ENCODE measurements at regions not wholly inside any gene's neighbourhood (a gene's known extent, or its start where the extent isn't known, plus 50 kb on each side); places are given as distances from the start of the nearest gene placed in this dataset.
"Not testable (repeated sequence)": the region's sequence is repeated elsewhere in the genome, so short reads cannot be mapped to it uniquely, and the experiment has no call there.

GRCh38 chrX:26851981-26852380 lies 611.2 kb downstream of the PPP4R3C start:
- DNase-seq, result peak; percentile 21

GRCh38 chrX:26848511-26848910 lies 614.6 kb downstream of the PPP4R3C start:
- no peak for DNase-seq

- no peak for DNase-seq
Observed at GRCh38 chrX:26845056-26845455, 618.1 kb downstream of the PPP4R3C start.

GRCh38 chrX:26822448-26822847 lies 606.5 kb downstream of the MAGEB5 start:
- DNase-seq, result no peak

GRCh38 chrX:26789751-26790150 lies 573.8 kb downstream of the MAGEB5 start:
- no peak for DNase-seq

- DNase-seq, result no peak
Observed at GRCh38 chrX:26788402-26788998, 572.5 kb downstream of the MAGEB5 start.

- DNase-seq, result no peak
Observed at GRCh38 chrX:26783512-26784225, 567.7 kb downstream of the MAGEB5 start.

GRCh38 chrX:26778320-26778888 lies 562.4 kb downstream of the MAGEB5 start:
- DNase-seq, result no peak

- no peak for DNase-seq
Observed at GRCh38 chrX:26762253-26762652, 546.3 kb downstream of the MAGEB5 start.

- not testable (repeated sequence) for DNase-seq
Observed at GRCh38 chrX:26755760-26756159, 539.8 kb downstream of the MAGEB5 start.

GRCh38 chrX:26747877-26748276 lies 531.9 kb downstream of the MAGEB5 start:
- no peak for DNase-seq

- no peak for DNase-seq
Observed at GRCh38 chrX:26722666-26723428, 506.9 kb downstream of the MAGEB5 start.

- no peak for DNase-seq
Observed at GRCh38 chrX:26672571-26672970, 456.6 kb downstream of the MAGEB5 start.

GRCh38 chrX:26670521-26670920 lies 454.6 kb downstream of the MAGEB5 start:
- no peak for DNase-seq

GRCh38 chrX:26664919-26665318 lies 448.9 kb downstream of the MAGEB5 start:
- no peak for DNase-seq

GRCh38 chrX:26653050-26653449 lies 437.1 kb downstream of the MAGEB5 start:
- DNase-seq, result no peak

- DNase-seq, result no peak
Observed at GRCh38 chrX:26651755-26652154, 435.8 kb downstream of the MAGEB5 start.

- DNase-seq, result no peak
Observed at GRCh38 chrX:26649534-26649933, 433.6 kb downstream of the MAGEB5 start.

GRCh38 chrX:26631385-26631784 lies 415.4 kb downstream of the MAGEB5 start:
- DNase-seq, result no peak

- DNase-seq, result no peak
Observed at GRCh38 chrX:26613956-26614355, 398.0 kb downstream of the MAGEB5 start.

GRCh38 chrX:26606971-26607370 lies 391.0 kb downstream of the MAGEB5 start:
- no peak for DNase-seq

- DNase-seq, result no peak
Observed at GRCh38 chrX:26597981-26598380, 382.0 kb downstream of the MAGEB5 start.

GRCh38 chrX:26590849-26591248 lies 374.9 kb downstream of the MAGEB5 start:
- DNase-seq, result no peak

- peak; percentile 34 for DNase-seq
Observed at GRCh38 chrX:26586570-26586969, 370.6 kb downstream of the MAGEB5 start.
